ENCODE measurements at regions not wholly inside any gene's neighbourhood (a gene's known extent, or its start where the extent isn't known, plus 50 kb on each side); places are given as distances from the start of the nearest gene placed in this dataset.

DNA sequence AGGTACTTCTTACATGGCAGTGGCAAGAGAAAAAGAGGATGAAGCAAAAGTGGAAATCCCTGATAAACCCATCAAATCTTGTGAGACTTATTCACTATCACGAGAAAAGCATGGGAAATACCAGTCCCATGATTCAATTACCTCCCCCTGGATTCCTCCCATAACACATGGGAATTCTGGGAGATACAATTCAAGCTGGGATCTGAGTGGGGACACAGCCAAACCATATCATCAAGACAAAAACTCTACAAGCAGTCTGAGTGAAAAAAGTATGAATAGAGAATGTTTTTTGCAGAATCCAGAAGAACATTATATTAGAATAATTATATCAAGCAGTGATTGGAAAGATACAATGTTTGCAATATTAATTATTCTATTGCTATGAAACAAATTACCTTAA, 893.7 kb downstream of the FAM181B start:
- TF ChIP-seq, protein P1, sequence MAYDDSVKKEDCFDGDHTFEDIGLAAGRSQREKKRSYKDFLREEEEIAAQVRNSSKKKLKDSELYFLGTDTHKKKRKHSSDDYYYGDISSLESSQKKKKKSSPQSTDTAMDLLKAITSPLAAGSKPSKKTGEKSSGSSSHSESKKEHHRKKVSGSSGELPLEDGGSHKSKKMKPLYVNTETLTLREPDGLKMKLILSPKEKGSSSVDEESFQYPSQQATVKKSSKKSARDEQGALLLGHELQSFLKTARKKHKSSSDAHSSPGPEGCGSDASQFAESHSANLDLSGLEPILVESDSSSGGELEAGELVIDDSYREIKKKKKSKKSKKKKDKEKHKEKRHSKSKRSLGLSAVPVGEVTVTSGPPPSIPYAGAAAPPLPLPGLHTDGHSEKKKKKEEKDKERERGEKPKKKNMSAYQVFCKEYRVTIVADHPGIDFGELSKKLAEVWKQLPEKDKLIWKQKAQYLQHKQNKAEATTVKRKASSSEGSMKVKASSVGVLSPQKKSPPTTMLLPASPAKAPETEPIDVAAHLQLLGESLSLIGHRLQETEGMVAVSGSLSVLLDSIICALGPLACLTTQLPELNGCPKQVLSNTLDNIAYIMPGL (CRISPR knock-in tag; IDR thresholded peaks at IDR 0.05; ENCODE audit: borderline replicate concordance): no peak
- no peak for TF ChIP-seq FOSL2 (IDR thresholded peaks at IDR 0.05)
- TF ChIP-seq FOSL2 (CRISPR knock-in tag; IDR thresholded peaks at IDR 0.05): no peak
- TF ChIP-seq RFX5 (IDR thresholded peaks at IDR 0.05): no peak
- no peak for TF ChIP-seq POLR2A (IDR thresholded peaks at IDR 0.05; ENCODE audit: low read length)
- TF ChIP-seq CTCF (IDR thresholded peaks at IDR 0.05): no peak
- no peak for TF ChIP-seq EP300 (IDR thresholded peaks at IDR 0.05)
- TF ChIP-seq SMC3 (IDR thresholded peaks at IDR 0.05): no peak
- TF ChIP-seq FOXS1 (CRISPR knock-in tag; IDR thresholded peaks at IDR 0.05): no peak
- TF ChIP-seq EHMT2 (IDR thresholded peaks at IDR 0.05; ENCODE audit: low read depth): no peak
- TF ChIP-seq, protein P2, sequence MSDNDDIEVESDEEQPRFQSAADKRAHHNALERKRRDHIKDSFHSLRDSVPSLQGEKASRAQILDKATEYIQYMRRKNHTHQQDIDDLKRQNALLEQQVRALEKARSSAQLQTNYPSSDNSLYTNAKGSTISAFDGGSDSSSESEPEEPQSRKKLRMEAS (IDR thresholded peaks at IDR 0.05): no peak
